KG1 (cell line): ENCODE measurements at regions not wholly inside any gene's neighbourhood (a gene's known extent, or its start where the extent isn't known, plus 50 kb on each side); places are given as distances from the start of the nearest gene placed in this dataset.
A peak's percentile ranks its signal among the peaks of the same experiment; 100 is the strongest.

Source experiments
- DNase-seq: peaks from one replicate; lab custom pipeline; 2025; lab: John Stamatoyannopoulos, UW

DNA sequence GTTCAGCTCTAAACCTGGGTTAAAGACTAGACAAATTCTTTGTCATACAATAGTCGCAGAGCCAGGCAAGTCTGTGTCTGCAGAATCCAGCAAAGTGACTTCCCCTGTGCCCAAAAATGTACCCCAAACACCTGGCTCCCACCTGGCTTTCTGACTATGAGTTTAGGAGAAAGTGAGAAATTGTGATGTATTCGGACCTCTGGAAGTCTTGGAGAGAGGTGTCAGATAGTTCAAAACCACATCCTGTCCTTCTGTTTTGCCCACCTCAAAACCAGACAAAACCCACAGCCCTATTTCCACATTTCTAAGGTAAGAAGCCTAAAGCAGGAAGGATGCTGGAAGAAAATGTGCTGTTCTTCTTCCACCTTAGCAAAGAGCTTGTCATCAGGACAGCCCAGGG, 63.8 kb upstream of the CLMP start:
- no peak for DNase-seq

DNA sequence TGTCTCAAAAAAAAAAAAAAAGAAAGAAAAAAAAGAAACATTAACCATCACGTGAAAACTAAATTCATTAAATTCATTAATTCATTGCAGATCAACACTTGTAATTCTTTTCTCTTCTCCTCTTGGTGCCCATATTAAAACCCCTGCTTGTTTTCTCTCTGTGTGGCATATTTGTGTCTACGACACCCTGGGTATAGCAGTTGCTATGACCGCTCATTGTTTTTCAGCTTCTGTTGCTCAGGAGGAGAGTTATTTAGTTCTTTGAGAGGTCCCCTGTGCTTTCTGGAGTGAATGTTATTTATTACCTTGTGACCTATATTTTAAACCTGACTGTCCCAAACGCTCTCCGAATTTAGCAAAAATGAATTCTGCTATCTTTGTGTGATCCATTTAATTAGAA, 62.3 kb upstream of the CLMP start:
- no peak for DNase-seq

DNA sequence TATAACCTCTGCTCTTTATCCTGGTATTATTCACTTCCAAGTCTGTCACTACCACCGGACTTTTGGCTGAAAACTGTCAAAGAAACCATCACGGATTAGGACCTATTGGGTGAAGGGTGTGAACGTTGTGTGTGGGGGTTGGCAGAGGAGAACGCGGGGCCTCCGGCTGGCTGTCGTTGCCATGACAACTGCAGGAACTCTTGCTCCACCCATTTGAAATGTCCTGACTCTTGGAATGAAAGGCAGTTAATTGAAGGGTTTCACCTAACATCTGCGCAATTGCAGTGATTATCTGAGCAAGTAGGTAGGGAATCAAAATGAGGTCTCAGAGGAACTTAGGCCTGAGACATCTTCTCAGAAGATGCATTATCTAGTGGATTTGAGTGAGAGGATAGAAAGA, 60.9 kb upstream of the CLMP start:
- no peak for DNase-seq

DNA sequence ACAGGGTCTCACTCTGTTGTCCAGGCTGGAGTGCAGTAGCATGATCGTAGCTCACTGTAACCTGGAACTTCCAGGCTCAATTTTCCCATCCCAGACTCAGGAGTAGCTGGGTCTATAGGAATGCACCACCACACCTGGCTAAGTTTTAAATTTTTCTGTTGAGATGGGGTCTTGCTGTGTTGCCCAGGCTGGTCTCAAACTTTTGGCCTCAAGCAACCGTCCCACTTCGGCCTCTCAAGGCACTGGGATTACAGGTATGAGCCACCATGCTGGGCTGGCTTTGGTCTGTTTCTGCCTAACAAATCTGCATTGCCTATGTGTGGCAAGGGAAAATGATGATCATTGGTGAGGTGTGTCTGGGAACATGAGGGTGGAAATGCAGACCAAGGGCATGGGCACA, 59.3 kb upstream of the CLMP start:
- no peak for DNase-seq

DNA sequence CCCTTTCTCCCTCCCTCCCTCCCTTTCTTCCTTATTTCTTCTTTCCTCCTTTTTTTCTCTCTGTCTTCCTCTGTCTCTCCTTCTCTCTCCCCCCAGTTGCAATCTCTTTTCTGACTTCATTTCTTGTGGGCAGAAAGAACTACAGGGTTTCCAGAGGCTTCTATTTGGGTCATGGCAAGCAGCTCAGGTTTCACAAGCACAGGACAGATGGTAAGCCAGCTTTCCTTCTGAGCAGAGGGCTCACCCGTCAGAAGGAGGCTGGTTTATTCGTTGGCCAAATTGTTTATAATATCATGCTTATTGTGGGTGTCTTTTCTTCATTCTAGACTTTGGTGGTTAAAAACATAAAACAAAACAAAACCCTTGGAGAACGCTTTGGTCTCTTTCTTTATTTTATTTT, 58.9 kb upstream of the CLMP start:
- DNase-seq = no peak

DNA sequence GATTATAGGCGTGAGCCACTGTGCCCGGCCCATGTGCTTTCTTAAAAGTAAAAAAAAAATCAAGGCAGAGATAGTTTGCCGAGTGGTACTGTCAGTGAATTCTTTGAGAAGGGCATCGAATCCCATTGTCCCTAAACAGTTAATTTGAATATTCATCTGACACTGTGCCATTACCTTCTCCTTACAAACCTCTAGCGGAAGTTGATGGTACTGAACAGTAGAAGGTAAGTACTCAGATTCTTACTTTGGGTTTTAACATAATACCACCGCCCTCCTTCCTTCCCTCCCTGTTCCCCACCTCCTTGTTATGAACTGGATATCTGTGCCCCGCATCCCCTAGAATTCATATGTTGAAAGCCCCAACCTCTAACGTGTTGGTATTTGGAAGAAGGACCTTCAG, 58.2 kb upstream of the CLMP start:
- DNase-seq = no peak

DNA sequence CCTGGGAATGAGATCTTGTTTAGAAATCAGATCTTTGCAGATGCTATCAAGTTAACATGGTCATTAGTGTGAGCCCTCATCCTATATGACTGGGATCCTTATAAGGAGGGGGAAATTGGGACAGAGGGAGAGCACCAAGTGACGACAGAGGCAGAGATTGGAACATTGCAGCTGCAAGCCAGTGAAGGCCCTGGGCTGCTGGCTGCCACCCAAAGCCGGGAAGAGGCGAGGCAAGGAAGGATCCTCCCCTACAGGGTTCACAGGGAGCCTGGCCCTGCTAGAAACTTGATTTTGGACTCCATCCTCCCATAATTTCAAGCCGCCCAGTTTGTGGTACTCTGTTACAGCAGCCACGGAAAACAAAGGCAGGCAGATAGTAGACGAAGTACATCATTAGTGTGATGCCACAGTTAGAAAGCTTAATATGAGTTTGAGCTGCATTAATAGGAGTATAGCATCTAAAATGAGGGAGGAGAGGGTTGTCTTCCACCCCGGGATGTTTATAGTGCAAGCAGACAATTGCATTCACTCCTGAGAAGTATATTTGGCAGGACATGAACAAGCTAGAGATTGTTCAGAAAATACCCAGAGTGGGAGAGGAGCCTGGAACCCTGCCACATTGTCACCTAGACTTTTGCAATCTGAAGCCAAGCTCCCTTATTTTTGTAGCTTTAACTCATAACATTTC, 56.8 kb upstream of the CLMP start:
- no peak for DNase-seq

DNA sequence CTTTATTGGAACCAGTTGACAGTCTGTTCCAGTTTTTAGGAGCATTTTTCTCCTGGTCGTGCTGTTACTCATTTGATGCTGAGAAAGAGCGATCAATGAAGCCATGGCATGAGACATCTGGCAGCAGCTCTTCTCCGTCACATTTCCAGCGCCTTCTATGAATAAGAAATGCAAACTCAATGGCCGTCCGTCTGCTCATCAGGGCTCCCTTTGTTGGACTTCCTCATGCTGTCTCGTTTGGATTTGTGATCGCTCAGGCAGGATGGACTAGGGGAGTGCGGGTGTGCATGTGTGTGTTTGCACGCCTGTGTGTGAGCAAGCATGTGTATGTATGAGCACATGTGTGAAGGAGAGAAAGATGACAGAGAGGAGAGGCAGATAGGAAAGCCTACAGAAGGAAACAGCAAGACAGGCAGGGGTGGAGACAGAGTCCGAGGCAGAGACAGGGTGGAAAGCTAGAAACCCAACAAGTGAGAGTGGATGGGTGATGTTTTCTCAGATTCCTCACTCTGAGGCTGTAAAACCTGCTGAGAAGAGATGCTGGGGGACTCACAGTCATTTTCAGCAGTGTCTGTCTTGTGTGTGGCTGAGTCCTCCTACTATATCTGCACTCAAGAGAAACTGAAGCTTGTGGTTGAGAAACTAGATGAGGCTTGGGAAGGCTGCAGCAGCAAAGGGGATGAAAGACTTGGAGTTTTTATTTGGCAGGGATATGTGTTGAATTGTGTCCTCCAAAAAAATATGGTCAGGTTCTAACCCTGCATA, 56.0 kb upstream of the CLMP start:
- no peak for DNase-seq

DNA sequence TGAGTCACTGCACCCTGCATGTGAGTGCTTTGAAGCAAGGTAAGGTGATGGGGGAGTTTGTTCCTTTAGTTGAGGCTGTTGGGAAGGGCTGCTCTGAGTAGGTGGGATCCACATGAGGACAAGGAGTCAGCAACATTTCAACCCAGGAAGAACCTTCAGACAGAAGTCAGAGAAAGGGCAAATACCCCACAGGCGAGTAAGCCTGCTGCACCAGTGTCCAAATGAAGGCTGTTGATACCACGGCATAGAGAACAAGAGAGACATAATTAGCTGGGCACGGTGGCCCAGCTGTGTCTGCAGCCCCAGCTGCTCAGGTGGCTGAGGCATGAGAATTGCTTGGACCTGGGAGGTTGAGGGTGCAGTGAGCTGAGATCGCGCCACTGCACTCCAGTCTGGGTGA, 54.3 kb upstream of the CLMP start:
- no peak for DNase-seq

DNA sequence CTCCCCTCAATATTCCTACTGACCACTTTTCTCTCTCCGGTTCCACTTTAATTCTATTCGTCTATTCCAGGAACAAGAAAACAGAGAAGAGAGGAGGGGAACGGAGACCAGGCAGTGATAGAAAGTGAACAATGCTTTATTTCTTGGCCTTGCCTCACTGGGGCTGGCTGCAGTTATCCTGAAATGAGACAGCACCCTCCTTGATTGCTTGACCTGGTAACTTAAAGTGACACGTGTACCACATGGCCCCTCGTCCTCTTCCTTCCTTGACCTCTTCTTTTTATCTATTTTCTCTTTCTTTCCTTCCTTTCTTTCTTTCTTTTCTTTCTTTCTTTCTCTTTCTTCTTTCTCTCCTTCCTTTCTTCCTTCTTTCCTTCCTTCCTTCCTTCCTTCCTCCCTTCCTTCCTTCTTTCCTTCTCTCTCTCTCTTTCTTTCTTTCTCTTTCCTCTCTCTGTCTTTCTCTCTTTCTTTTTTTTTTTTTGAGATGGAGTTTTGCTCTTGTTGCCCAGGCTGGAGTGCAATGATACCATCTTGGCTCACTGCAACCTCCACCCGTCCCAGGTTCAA, 52.8 kb upstream of the CLMP start:
- no peak for DNase-seq

DNA sequence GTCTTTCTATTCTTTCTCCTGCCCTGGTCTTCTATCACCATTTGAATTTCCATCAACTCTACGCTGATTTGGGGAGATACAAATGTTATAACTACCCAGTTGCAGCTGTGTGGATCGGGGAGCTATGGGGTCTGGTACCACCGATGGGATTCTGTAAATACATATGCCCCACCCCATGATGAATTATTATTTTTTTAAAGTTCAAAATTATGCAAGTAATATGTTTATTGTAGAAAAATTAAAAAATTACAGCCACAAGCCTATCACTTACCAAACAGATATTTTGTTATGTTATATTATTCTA, 52.4 kb upstream of the CLMP start:
- no peak for DNase-seq

DNA sequence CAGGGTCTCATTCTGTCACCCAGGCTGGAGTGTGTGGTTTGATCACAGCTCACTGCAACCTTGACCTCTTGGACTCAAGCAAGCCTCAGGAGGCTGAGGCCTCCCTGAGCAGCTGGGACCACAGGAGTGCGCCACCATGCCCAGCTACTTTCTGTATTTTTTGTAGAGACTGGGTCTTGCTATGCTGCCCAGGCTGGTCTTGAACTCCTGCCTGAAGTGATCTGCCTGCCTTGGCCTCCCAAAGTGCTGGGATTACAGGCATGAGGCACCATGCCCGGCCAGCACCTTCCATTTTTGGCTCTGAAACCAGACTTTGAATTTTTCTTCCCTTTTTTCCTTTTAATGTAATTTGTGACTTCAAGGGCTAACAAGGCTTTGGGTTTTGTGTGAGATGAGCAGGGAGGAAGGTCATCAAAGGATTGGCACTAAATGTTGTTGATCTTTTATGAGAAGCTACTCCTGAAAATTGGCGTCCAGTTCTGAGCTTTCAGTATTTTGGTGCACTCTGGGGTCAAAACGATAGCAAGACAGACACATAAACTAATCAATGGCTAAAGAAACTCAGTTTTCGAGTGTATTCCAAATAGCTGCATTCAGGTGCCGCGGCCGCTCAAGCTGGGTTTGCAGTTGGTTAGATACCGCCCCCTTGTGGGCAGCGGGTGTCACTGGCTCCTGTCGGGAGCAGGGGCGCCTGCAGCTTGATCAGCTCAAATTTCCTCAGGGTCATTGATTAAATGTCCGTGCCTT, 51.9 kb upstream of the CLMP start:
- peak; percentile 43 for DNase-seq

DNA sequence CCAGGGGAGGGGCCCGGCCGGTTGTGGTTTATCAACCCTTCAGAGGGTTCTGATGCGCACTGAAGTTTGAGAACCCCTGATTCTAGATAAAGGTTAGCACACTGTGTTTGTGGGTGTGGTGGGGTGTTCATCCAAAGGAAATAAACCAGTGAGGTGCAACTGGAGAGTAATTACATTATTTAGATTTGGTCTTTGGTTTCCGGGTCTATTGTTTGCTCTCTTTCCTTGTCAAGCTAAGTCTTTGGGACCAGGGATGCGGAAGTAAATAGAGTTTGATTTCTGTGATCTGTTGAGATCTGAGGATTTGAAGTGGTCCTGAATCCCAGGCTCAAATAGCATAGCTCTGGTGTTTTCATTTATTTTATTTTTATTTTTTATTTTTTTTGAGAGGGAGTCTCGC, 50.5 kb upstream of the CLMP start:
- DNase-seq = no peak
